ENCODE measurements at regions not wholly inside any gene's neighbourhood (a gene's known extent, or its start where the extent isn't known, plus 50 kb on each side); places are given as distances from the start of the nearest gene placed in this dataset.
"Not testable (repeated sequence)": the region's sequence is repeated elsewhere in the genome, so short reads cannot be mapped to it uniquely, and the experiment has no call there.

GRCh38 chr13:55120631-55121030, 2020.1 kb upstream of the PRR20A start:
- peak in 2 of 3 donors; percentile 80 to 86 for DNase-seq

GRCh38 chr13:55155046-55155445, 1985.7 kb upstream of the PRR20A start:
- H3K4me1 ChIP-seq (ENCODE audit: control insufficient read depth in 5 of 5, insufficient read depth in 5 of 5, low read length in 5 of 5) = no peaks in the 10 kb centered on the region
- 82 to 94% methylated on average over 1 of the region's 1 CpG for WGBS, 2 donors
- H3K9me3 ChIP-seq (ENCODE audit: control insufficient read depth in 4 of 4, insufficient read depth in 3 of 4, low read length in 3 of 4) = peaks cover 0 to 3% (median 1%) of the 10 kb centered on the region in 4 donors
- no peak for TF ChIP-seq CTCF (IDR thresholded peaks at IDR 0.05; ENCODE audit: control extremely low read depth, extremely low read depth)
- ATAC-seq (ENCODE audit: insufficient read depth, low FRiP score) (no peak), DNase-seq (peak in 1 of 3 donors; percentile 9)
- H3K36me3 ChIP-seq (ENCODE audit: control insufficient read depth in 4 of 4, insufficient read depth in 4 of 4, low read length in 4 of 4) = no peaks in the 10 kb centered on the region
- no peak overlapping the region for H3K27ac ChIP-seq (ENCODE audit: low read depth in 1 of 2, low read length in 1 of 2)
- H3K27me3 ChIP-seq (ENCODE audit: control insufficient read depth in 3 of 3, insufficient read depth in 3 of 3, low read length in 2 of 3) = peaks cover 0 to 2% (median 0%) of the 10 kb centered on the region in 3 donors
- no peak overlapping the region for H3K4me3 ChIP-seq
- H3K9ac ChIP-seq (ENCODE audit: insufficient read depth in 1 of 2, low read length in 2 of 2) = no peak overlapping the region

More at GRCh38 chr13:55120631-55121030, 2020.1 kb upstream of the PRR20A start:
- Histone ChIP-seq H3K27me3 (ENCODE audit: control insufficient read depth in 3 of 3, insufficient read depth in 3 of 3, low read length in 2 of 3) (no peaks in the 10 kb centered on the region), H3K9me3 (ENCODE audit: control insufficient read depth in 4 of 4, insufficient read depth in 3 of 4, low read length in 3 of 4) (no peaks in the 10 kb centered on the region), H3K27ac (ENCODE audit: low read depth in 1 of 2, low read length in 1 of 2) (no peak overlapping the region), H3K4me1 (ENCODE audit: control insufficient read depth in 5 of 5, insufficient read depth in 5 of 5, low read length in 5 of 5) (peaks cover 0 to 5% (median 0%) of the 10 kb centered on the region in 5 donors), H3K9ac (ENCODE audit: insufficient read depth in 1 of 2, low read length in 2 of 2) (no peak overlapping the region), H3K4me3 (no peak overlapping the region), H3K36me3 (ENCODE audit: control insufficient read depth in 4 of 4, insufficient read depth in 4 of 4, low read length in 4 of 4) (no peaks in the 10 kb centered on the region)
- no peak for TF ChIP-seq CTCF (IDR thresholded peaks at IDR 0.05; ENCODE audit: control extremely low read depth, extremely low read depth)
- no peak for ATAC-seq (ENCODE audit: insufficient read depth, low FRiP score)

GRCh38 chr13:55159765-55160164, 1981.0 kb upstream of the PRR20A start:
- H3K27me3 ChIP-seq (ENCODE audit: control insufficient read depth in 3 of 3, insufficient read depth in 3 of 3, low read length in 2 of 3) = peaks cover 0 to 2% (median 0%) of the 10 kb centered on the region in 3 donors
- H3K4me3 ChIP-seq = no peak overlapping the region
- no peak for TF ChIP-seq CTCF (IDR thresholded peaks at IDR 0.05; ENCODE audit: control extremely low read depth, extremely low read depth)
- no peaks in the 10 kb centered on the region for H3K4me1 ChIP-seq (ENCODE audit: control insufficient read depth in 5 of 5, insufficient read depth in 5 of 5, low read length in 5 of 5)
- no peak overlapping the region for H3K27ac ChIP-seq (ENCODE audit: low read depth in 1 of 2, low read length in 1 of 2)
- H3K9me3 ChIP-seq (ENCODE audit: control insufficient read depth in 4 of 4, insufficient read depth in 3 of 4, low read length in 3 of 4) = peaks cover 0 to 3% (median 1%) of the 10 kb centered on the region in 4 donors
- DNase-seq = no peak
- no peak overlapping the region for H3K9ac ChIP-seq (ENCODE audit: insufficient read depth in 1 of 2, low read length in 2 of 2)
- 58 to 76% methylated on average over 4 of the region's 4 CpGs for WGBS, 2 donors
- no peaks in the 10 kb centered on the region for H3K36me3 ChIP-seq (ENCODE audit: control insufficient read depth in 4 of 4, insufficient read depth in 4 of 4, low read length in 4 of 4)
- no peak for ATAC-seq (ENCODE audit: insufficient read depth, low FRiP score)

- H3K36me3 ChIP-seq (ENCODE audit: control insufficient read depth in 4 of 4, insufficient read depth in 4 of 4, low read length in 4 of 4) = no peaks in the 10 kb centered on the region
- 49 to 53% methylated on average over 3 of the region's 3 CpGs for WGBS, 2 donors
- no peak for TF ChIP-seq CTCF (IDR thresholded peaks at IDR 0.05; ENCODE audit: control extremely low read depth, extremely low read depth)
- no peak for ATAC-seq (ENCODE audit: insufficient read depth, low FRiP score)
- no peak overlapping the region for H3K27ac ChIP-seq (ENCODE audit: low read depth in 1 of 2, low read length in 1 of 2)
- H3K4me1 ChIP-seq (ENCODE audit: control insufficient read depth in 5 of 5, insufficient read depth in 5 of 5, low read length in 5 of 5) = no peaks in the 10 kb centered on the region
- H3K9me3 ChIP-seq (ENCODE audit: control insufficient read depth in 4 of 4, insufficient read depth in 3 of 4, low read length in 3 of 4) = peaks cover 0 to 10% (median 1%) of the 10 kb centered on the region in 4 donors
- no peak overlapping the region for H3K9ac ChIP-seq (ENCODE audit: insufficient read depth in 1 of 2, low read length in 2 of 2)
- no peak overlapping the region for H3K4me3 ChIP-seq
- H3K27me3 ChIP-seq (ENCODE audit: control insufficient read depth in 3 of 3, insufficient read depth in 3 of 3, low read length in 2 of 3) = peaks cover 0 to 2% (median 0%) of the 10 kb centered on the region in 3 donors
- no peak for DNase-seq
Observed at GRCh38 chr13:55160867-55161266, 1979.9 kb upstream of the PRR20A start.

GRCh38 chr13:55178582-55178981, 1962.1 kb upstream of the PRR20A start:
- DNase-seq; H3K27ac ChIP-seq (ENCODE audit: low read depth in 1 of 2, low read length in 1 of 2); H3K9ac ChIP-seq (ENCODE audit: insufficient read depth in 1 of 2, low read length in 2 of 2); H3K36me3 ChIP-seq (ENCODE audit: control insufficient read depth in 4 of 4, insufficient read depth in 4 of 4, low read length in 4 of 4); ATAC-seq (ENCODE audit: insufficient read depth, low FRiP score); H3K4me3 ChIP-seq; H3K27me3 ChIP-seq (ENCODE audit: control insufficient read depth in 3 of 3, insufficient read depth in 3 of 3, low read length in 2 of 3); H3K9me3 ChIP-seq (ENCODE audit: control insufficient read depth in 4 of 4, insufficient read depth in 3 of 4, low read length in 3 of 4); H3K4me1 ChIP-seq (ENCODE audit: control insufficient read depth in 5 of 5, insufficient read depth in 5 of 5, low read length in 5 of 5): not testable (repeated sequence)
- WGBS, 2 donors = 84 to 92% methylated on average over 1 of the region's 1 CpG

Data from lung (tissue), 11 donors.